ENCODE measurements at regions not wholly inside any gene's neighbourhood (a gene's known extent, or its start where the extent isn't known, plus 50 kb on each side); places are given as distances from the start of the nearest gene placed in this dataset.

GRCh38 chr3:81989274-81989673, 227.8 kb upstream of the GBE1 start:
- H3K9me3 Mint-ChIP-seq = peaks cover 11% of the 10 kb centered on the region; the same call in 2 of the 3 replicates
- Histone ChIP-seq H3K9me2 (ENCODE audit: insufficient read depth) (peaks cover 10% of the 10 kb centered on the region; the same call in 1 of the 2 replicates), H3K4me2 (no peak overlapping the region), H3K4me3 (no peak overlapping the region), H4K20me1 (replicated peaks; ENCODE audit: insufficient read depth) (no peaks in the 10 kb centered on the region), H3K79me2 (replicated peaks; ENCODE audit: insufficient read depth) (no peaks in the 10 kb centered on the region), H3F3A (replicated peaks; ENCODE audit: low read depth) (no peaks in the 10 kb centered on the region), H2AFZ (no peak overlapping the region), H3K36me3 (ENCODE audit: insufficient read depth) (no peaks in the 10 kb centered on the region), H3K27me3 (ENCODE audit: insufficient read depth) (no peaks in the 10 kb centered on the region), H3K27ac (ENCODE audit: low read depth) (no peak overlapping the region), H3K4me1 (ENCODE audit: insufficient read depth) (peaks cover 26% of the 10 kb centered on the region)
- DNase-seq (ENCODE audit: low spot score) = peak; percentile 26
- peak overlapping the region; percentile 45; the same call in 1 of the 2 replicates for H3K27ac Mint-ChIP-seq
- peaks cover 12% of the 10 kb centered on the region for H3K36me3 Mint-ChIP-seq (ENCODE audit: low read depth)
- peak; percentile 38; the same call in 2 of the 3 replicates for ATAC-seq
- peaks cover 21% of the 10 kb centered on the region for H3K4me1 Mint-ChIP-seq
- no peak for TF ChIP-seq ZNF462 (CRISPR knock-in tag; IDR thresholded peaks at IDR 0.05)
- no peak for TF ChIP-seq ZNF331 (CRISPR knock-in tag; IDR thresholded peaks at IDR 0.05; ENCODE audit: low read depth)
- TF ChIP-seq EZH2phosphoT487 (IDR thresholded peaks at IDR 0.05; ENCODE audit: unreplicated experiment) = no peak
- no peak for TF ChIP-seq POLR2AphosphoS5 (IDR thresholded peaks at IDR 0.05; ENCODE audit: low read depth)
- TF ChIP-seq EZH2 (IDR thresholded peaks at IDR 0.05; ENCODE audit: low read depth, unreplicated experiment) = no peak
- no peak for TF ChIP-seq CREB1 (CRISPR knock-in tag; IDR thresholded peaks at IDR 0.05; ENCODE audit: low read depth)
- TF ChIP-seq NANOG (IDR thresholded peaks at IDR 0.05; ENCODE audit: borderline replicate concordance) = no peak
- no peak for TF ChIP-seq CTCF (conservative IDR thresholded peaks at IDR 0.05; ENCODE audit: low read depth in 2 of 2)
- no peak for TF ChIP-seq REST (IDR thresholded peaks at IDR 0.05; ENCODE audit: unreplicated experiment)
- no peak for TF ChIP-seq ETS1 (IDR thresholded peaks at IDR 0.05)
- no peak for TF ChIP-seq STAT1 (IDR thresholded peaks at IDR 0.05; ENCODE audit: unreplicated experiment)
- no peak for TF ChIP-seq ZNF114 (CRISPR knock-in tag; IDR thresholded peaks at IDR 0.05)
- no peak for TF ChIP-seq JUNB (IDR thresholded peaks at IDR 0.05; ENCODE audit: unreplicated experiment)
- no peak overlapping the region for H3K4me3 Mint-ChIP-seq
- no peaks in the 10 kb centered on the region for H3K27me3 Mint-ChIP-seq (ENCODE audit: insufficient read depth, low read depth, poor library complexity)
